ENCODE measurements at regions not wholly inside any gene's neighbourhood (a gene's known extent, or its start where the extent isn't known, plus 50 kb on each side); places are given as distances from the start of the nearest gene placed in this dataset.

- no peak for TF ChIP-seq CTCF (IDR thresholded peaks at IDR 0.05)
- no peak for ATAC-seq
- H3K4me1 ChIP-seq, result no peaks in the 10 kb centered on the region
- peaks cover 10% of the 10 kb centered on the region for H3K27me3 ChIP-seq (ENCODE audit: low read depth)
- H3K27ac ChIP-seq, result no peak overlapping the region
- H3K9me3 ChIP-seq, result no peaks in the 10 kb centered on the region
- intact Hi-C loops (cut with DNase I), result no loop called here
- no peak overlapping the region for H3K4me3 ChIP-seq
- no peaks in the 10 kb centered on the region for H3K36me3 ChIP-seq
- no peak for DNase-seq
These were observed 1176.1 kb downstream of the GATA3 start for GRCh38 chr10:9230625-9231024.

- no peak for TF ChIP-seq CTCF (IDR thresholded peaks at IDR 0.05)
- ATAC-seq (no peak), DNase-seq (no peak)
- Histone ChIP-seq H3K27me3 (ENCODE audit: low read depth) (peaks cover 10% of the 10 kb centered on the region), H3K27ac (no peak overlapping the region), H3K4me3 (no peak overlapping the region), H3K4me1 (no peaks in the 10 kb centered on the region), H3K36me3 (no peaks in the 10 kb centered on the region), H3K9me3 (no peaks in the 10 kb centered on the region)
- intact Hi-C loops (cut with DNase I), result no loop called here
These were observed 1179.7 kb downstream of the GATA3 start for GRCh38 chr10:9234191-9234590.

GRCh38 chr10:9238041-9238440 is 1183.6 kb downstream of the GATA3 start:
- H3K9me3 ChIP-seq, result no peaks in the 10 kb centered on the region
- H3K27ac ChIP-seq, result no peak overlapping the region
- DNase-seq (no peak), ATAC-seq (no peak)
- H3K27me3 ChIP-seq (ENCODE audit: low read depth), result peaks cover 10% of the 10 kb centered on the region
- TF ChIP-seq CTCF (IDR thresholded peaks at IDR 0.05), result no peak
- intact Hi-C loops (cut with DNase I), result no loop called here
- no peaks in the 10 kb centered on the region for H3K36me3 ChIP-seq
- H3K4me3 ChIP-seq, result no peak overlapping the region
- no peaks in the 10 kb centered on the region for H3K4me1 ChIP-seq

- no peak for TF ChIP-seq CTCF (IDR thresholded peaks at IDR 0.05)
- Histone ChIP-seq H3K27ac (no peak overlapping the region), H3K4me3 (no peak overlapping the region), H3K36me3 (no peaks in the 10 kb centered on the region), H3K9me3 (no peaks in the 10 kb centered on the region), H3K4me1 (no peaks in the 10 kb centered on the region), H3K27me3 (ENCODE audit: low read depth) (peaks cover 8% of the 10 kb centered on the region)
- ATAC-seq, result no peak
- intact Hi-C loops (cut with DNase I), result no loop called here
- DNase-seq, result no peak
These were observed 1184.8 kb downstream of the GATA3 start for GRCh38 chr10:9239298-9239697.

GRCh38 chr10:9243941-9244411 is 1189.5 kb downstream of the GATA3 start:
- intact Hi-C loops (cut with DNase I), result no loop called here
- H3K4me1 ChIP-seq, result no peaks in the 10 kb centered on the region
- no peaks in the 10 kb centered on the region for H3K36me3 ChIP-seq
- no peak for TF ChIP-seq CTCF (IDR thresholded peaks at IDR 0.05)
- no peaks in the 10 kb centered on the region for H3K27me3 ChIP-seq (ENCODE audit: low read depth)
- H3K4me3 ChIP-seq, result no peak overlapping the region
- no peaks in the 10 kb centered on the region for H3K9me3 ChIP-seq
- DNase-seq (no peak), ATAC-seq (no peak)
- no peak overlapping the region for H3K27ac ChIP-seq

- no peaks in the 10 kb centered on the region for H3K27me3 ChIP-seq (ENCODE audit: low read depth)
- intact Hi-C loops (cut with DNase I), result no loop called here
- ATAC-seq, result no peak
These were observed 1190.4 kb downstream of the GATA3 start for GRCh38 chr10:9244864-9245263.

More at GRCh38 chr10:9244864-9245263, 1190.4 kb downstream of the GATA3 start:
- no peak for DNase-seq
- H3K4me3 ChIP-seq, result no peak overlapping the region
- TF ChIP-seq CTCF (IDR thresholded peaks at IDR 0.05), result no peak
- no peaks in the 10 kb centered on the region for H3K4me1 ChIP-seq
- no peaks in the 10 kb centered on the region for H3K9me3 ChIP-seq
- no peaks in the 10 kb centered on the region for H3K36me3 ChIP-seq
- no peak overlapping the region for H3K27ac ChIP-seq
